ENCODE measurements at regions not wholly inside any gene's neighbourhood (a gene's known extent, or its start where the extent isn't known, plus 50 kb on each side); places are given as distances from the start of the nearest gene placed in this dataset.

DNA sequence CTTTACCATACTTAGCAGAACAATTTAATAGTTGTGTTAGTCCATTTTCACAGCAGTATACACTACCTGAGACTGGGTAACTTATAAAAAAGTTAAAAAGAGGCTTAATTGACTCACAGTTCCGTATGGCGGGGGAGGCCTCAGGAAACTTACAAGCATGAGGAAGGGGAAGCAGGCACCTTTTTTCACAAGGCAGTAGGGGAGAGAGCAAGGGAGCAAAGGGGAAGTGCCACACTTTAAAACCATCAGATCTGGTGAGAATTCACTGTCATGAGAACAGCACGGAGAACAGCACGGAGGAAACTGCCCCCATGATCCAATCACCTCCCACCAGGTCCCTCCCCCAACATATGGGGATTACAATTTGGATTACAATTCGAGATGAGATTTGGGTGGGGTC lies 269.9 kb downstream of the MTRR start:
- DNase-seq (ENCODE audit: low read depth), result no peak

DNA sequence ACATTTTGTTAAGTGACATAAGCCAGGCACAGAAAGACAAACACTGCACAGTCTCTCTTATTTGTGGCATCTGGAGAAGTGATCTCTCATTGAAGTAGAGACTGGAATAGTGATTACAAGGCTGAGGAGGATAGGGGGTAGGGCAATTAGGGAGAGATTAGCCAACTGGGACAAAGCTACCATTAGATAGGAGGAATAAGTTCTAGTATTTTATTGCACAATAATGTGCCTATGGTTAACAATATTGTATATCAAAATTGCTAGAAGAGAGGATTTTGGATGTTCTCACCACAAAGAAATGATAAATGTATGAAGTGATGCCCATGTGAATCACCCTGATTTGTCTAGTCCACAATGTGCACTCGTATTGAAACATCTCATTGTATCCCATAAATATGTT lies 281.8 kb downstream of the MTRR start:
- DNase-seq (ENCODE audit: low read depth), result no peak

DNA sequence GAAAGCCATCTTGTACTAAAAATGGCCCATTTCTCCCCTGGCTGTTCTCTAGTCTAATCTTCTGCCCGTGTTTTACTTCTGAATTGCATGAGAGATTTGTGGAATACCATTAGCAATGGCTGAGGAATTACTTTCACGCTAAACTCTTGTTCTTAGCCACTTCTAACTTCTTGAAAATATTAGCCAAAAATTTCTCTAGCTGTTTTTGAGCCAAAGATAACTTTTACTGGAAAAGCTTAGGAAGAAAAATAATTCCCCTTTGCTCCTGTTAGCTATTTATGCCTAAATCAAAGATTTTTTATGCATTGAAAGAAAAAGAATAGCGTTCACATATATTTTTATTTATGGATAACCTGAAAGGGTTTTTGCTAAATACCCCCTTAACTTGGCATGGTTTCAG lies 287.8 kb downstream of the MTRR start:
- no peak for DNase-seq (ENCODE audit: low read depth)

DNA sequence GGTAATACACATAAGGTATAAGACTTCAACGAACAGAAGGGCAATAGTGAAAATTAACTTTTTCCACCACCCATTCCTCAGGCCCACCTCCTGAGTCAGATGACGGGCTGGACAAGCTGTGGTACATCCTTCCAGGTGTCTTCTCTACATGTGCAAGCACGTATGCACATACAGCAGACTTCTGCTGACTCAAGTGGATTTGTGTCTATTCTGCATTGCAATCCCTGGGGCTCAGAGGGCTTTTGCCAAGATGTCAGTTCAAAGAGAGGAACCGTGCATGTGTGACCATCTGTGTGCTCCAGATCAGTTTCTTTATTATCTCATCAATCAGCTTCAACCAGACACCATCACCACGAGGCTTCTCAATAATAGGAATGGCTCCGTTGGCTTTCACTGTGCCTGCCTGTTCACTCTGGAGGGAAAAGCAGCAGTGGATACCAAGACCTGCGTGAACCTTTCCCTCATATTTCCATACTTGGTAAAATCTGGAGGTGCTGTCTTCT lies 288.4 kb downstream of the MTRR start:
- DNase-seq (ENCODE audit: low read depth), result no peak

DNA sequence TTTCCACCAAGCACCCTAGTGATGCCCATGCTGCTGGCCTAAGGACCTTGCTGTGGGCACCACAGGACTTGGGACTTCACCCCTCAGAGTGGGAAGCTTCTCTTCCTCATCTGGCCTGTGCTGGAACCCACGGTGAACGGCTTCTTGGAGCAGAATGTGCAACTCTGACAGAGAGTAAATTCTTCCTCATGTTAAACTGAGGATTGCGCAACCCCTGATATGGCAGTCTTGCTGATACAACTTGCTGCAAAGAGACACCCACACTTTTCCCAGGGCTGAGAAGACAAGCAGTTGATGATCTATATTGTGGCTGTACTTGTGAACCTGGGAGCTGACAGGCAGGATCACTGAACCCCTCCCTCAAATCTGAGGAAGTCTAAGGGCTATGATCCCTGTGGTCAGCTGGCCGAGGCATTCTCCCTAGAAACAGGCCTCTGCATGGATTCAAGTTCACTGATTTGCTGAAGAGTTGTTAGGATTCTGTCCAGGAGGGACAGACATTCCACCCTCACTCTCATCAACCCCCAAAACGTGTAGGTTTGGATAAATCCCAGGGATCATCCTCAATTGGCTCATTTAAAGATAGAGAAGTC lies 307.2 kb downstream of the MTRR start:
- peak; percentile 0 for DNase-seq (ENCODE audit: low read depth)

DNA sequence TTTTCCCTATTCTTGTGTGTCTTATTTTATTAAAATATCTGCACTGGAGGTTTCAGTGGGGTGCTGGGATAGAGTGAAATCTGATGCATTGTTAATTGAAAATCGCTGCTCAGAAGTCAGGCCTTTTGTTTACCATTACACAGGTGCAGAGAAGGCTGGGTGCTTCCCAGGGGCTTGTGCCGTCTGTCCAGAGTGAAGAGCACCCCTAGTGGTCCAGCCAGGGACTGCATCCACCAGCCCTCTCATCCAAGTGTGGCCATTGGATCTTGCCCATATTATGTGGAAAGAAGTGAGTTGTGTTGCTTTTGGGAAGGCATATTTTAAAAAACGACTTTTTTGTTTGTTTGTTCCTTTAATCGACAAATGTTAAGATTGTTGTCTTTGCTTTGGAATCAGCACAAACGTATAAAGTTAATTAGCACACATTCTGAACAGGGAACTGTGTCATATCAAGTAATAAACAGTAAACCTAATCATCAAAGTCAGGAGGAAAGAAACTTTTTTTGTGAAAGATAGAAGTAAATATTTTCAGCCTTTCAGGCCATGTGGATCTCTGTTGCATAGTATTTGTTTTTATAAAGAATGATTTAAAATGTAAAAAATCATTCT lies 315.6 kb downstream of the MTRR start:
- no peak for DNase-seq (ENCODE audit: low read depth)

DNA sequence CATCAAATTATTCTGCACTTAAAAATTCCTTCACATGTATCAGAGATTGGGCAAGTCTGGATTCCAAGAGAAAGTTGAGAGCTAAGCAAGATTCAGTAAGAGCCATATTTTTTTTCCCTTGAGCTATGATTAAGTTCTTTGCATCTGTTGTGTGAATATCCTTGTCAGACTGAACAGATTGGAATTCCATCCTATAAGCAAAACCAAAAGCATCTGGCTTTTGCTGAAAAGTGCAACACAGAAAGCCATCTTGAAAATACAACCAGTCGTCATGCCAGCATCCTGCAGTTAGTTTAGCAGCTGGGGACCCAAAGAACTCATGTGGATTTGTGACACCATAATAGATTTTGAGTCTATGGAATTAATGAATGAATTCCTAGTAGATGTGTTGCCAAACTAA lies 316.9 kb downstream of the MTRR start:
- DNase-seq (ENCODE audit: low read depth), result no peak

DNA sequence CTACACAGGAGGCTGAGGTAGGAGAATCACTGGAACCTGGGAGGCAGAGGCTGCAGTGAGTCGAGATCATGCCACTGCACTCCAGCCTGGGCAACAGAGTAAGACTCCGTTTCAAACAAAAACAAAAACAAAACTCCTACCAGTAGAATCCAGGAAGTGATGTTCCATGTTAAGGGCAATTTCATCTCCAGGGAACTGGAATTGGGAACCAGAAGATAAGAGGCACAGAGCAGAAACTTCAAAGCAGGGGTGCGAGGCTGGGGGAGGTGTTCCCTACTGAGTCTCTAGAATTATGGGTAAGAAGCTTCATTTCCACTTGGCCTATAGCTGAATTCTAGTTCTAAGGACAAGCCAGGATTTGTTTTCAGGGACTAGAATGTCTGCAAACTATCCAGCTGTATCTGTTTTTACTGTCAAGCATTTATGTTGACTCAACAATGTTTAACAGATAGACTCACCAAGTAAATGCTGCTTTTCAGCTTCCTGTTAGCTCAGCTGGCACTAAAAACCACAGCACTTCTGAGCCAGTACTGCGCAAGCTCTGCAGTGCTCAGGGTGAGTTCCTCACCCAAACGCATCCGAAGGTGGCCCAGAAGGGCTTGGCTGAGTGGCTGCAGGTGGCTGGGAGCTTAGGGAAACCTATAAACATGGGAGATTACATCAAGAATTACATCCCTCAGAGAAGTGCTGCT lies 320.1 kb downstream of the MTRR start:
- DNase-seq (ENCODE audit: low read depth), result no peak

DNA sequence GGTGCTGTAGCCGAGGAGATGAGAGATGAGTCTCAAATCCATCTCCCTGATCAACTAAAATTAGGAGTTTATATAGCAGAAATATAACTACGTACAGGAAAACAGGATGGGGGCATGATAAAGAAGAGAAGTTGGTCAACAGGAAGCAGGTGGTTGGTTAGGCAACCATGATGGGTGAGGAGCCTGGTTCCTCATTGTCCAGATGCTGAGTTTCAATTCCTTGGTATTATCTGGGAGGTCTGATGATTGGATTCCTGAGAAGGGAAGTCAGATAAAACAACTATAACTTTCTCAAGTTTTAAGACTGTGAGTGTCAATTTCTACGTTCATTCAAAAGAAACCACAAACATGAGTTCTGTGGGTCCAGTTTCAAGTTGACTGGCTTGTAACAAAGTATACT lies 323.9 kb downstream of the MTRR start:
- no peak for DNase-seq (ENCODE audit: low read depth)

DNA sequence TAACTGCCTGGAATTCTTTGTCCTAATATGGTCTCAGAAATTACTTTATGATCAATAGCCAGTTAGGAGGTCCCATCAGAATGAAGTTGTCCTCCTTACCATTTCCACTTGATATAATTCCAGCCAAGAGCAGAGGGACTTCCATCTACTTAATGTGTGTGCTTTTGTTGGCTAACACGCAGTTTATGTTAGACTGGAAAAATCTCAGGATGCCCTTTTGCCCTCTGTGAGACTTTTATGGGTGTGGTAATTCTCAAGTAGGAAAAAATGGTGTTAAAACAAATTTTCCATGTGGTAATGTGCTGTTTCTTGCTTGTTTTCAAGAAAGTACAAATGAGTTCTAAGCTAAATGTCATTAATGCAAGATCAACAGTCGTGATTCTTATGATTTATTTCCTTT lies 327.1 kb downstream of the MTRR start:
- no peak for DNase-seq (ENCODE audit: low read depth)

DNA sequence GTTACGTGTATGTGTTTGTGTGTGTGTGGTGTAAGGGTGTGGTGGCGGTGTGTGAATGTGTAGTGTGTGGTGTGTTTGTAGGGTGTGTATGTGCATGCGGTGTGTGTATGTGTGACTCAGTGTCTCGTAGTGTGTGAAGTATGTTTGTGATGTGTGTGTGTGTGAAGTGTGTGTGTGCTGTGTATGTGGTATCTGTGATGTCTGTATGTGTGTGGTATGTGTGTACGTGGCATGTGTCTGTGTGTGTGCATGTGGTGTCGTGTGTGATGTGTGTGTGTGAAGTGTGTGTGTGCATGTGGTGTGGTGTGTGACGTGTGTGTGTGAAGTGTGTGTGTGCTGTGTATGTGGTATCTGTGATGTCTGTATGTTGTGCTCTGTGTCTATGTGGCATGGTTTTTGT lies 339.4 kb downstream of the MTRR start:
- no peak for DNase-seq (ENCODE audit: low read depth)

DNA sequence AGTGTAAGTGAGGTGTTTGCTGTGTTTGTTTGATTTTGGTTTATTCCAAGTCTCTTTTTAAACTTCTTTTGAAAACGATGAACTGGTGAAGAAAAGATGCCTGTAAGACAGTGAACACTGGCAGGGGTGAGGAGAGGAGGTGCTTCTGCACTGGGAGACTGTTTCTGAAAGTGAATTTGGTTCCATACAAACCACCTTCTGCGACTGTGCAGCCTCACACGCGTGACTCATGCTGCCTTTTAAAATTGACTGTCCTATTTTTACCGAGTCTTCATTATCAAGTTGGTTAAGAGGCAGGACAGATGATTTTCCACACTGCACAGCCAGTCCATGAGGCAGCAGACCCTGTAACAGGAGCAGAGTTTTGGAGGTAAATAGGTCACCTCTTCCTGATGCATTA lies 340.6 kb downstream of the MTRR start:
- DNase-seq (ENCODE audit: low read depth), result no peak

DNA sequence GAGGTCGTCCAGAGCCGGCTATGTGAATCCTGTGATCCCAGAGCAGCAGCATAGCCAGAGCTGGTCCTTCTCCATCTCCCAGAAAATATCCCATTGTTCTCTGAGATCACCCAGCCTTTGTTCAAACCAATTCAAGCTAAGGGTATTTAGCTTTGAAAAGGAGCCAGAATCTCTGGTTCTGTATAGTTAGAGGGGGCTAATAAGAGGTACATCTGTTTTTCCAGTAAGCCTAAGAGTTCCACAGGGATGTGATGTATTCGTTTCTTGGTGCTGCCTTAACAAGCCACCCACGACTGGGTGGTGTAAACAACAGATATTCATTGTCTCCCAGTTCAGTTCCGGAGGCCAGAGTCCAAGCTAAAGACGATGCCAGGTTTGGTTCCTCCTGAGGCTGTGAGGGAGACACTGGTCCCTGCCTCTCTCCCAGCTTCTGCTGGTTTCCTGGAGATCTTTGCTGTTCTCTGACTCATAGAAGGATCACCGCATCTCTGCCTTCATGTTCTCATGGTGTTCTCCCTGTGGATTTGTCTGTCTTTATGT lies 344.8 kb downstream of the MTRR start:
- no peak for DNase-seq (ENCODE audit: low read depth)

DNA sequence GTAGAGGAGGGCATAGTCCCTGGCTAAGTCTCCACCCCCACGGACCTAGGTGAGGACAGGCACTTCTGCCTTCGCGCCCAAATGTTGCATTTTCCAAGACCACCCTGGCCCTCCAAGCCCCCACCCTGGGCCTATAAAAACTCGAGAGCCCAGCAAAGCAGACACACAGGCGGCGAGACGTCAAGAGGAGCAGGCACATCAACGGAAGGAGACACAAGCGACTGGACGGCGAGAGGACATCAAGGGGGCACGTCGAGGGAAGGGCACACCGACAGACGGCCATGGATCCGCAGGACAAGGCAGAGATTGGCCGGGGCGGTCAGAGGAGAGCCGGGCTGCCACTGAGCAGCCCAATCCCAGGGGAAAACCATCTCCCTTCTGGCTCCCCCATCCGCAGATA lies 348.0 kb downstream of the MTRR start:
- DNase-seq (ENCODE audit: low read depth), result no peak

DNA sequence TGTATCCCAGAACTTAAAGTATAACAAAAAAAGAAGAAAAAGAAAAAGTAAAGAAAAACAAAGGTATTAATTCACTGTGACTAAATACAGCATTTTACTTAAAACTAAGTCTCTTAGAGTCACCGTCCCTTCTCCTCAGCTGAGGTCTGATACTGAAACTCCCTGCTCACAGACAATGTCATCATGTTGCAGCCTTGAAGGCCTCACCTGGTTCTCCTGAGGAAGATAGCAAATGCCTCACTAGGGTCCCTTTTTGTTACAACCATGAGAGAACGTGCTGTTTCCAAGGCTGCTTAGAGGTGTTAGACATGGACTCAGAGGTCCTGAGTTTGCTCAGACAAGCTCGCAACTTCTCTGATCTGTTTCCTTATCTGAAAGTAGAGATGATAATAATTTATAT lies 357.2 kb downstream of the MTRR start:
- no peak for DNase-seq (ENCODE audit: low read depth)

DNA sequence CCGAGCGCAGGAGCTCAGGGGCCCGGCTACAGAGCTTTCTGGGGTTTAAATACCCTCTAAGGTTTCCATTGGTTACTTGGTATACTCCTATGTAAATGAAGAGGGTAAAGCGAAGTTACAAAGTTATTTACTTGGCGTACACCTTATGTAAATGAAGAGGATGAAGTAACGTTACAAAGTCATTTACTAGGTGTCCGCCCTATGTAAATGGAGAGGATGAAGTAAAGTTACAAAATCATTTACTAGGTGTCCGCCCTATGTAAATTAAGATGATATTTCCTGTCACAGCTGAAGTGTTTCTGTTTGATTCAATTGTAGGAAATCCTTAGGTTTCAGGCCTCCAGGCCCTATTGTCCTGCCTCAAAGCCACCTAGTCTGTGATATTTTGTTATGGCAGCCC lies 358.2 kb downstream of the MTRR start:
- DNase-seq (ENCODE audit: low read depth), result no peak

DNA sequence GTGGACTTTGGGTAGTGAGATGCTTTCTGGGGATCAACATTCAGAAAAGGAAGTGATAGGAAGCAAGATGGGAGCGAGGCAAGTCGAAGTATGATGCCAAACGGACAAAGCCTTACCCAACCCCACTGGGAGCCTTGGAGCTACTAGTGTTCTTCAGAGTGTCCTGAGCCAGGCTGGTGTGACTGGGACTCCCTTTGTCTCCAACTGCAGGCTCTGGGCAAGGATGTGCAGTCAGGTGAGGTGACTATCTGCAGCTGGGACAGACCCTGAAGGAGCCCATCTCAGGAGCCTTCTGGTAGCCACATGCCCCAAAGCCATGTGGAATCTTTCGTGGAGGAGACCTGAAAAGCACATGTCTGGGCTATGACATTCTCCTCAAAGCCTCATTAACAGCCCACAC lies 360.6 kb downstream of the MTRR start:
- DNase-seq (ENCODE audit: low read depth), result no peak

DNA sequence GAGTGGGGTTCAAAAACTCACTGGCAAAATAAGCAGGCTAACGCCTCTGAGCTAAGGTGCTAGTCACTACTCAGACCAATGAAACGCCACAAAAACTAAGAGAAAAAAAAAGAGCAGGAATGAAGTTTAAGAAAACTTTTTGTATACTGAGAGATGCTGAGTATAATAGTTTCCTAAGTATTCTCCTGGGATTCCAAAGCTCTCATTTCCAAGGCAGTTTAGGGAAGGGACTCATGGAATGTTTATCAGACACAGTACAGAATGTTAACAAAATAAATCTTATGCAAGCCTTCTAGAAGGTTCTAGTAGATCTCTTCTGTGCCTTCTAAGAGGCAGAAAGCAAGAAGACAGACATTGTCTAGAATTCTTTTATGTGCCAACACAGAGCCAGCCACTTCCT lies 361.9 kb downstream of the MTRR start:
- DNase-seq (ENCODE audit: low read depth), result no peak

DNA sequence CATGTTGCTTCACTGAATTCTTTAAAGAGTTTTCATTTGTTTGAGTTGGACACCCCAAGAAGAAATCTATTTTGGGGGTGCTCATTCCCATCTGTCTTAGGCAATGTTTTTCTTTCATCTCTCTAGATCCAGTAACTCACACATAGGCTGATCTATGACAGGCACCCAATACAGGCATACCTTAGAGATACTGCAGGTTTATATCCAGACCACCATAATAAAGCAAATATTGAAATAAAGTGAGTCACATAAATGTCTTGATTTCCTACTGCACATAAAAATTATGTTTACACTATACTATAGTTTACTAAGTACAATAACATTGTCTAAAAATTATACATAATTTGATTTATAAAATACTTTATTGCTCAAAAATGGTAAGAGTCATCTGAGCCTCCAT lies 364.5 kb downstream of the MTRR start:
- DNase-seq (ENCODE audit: low read depth), result no peak

DNA sequence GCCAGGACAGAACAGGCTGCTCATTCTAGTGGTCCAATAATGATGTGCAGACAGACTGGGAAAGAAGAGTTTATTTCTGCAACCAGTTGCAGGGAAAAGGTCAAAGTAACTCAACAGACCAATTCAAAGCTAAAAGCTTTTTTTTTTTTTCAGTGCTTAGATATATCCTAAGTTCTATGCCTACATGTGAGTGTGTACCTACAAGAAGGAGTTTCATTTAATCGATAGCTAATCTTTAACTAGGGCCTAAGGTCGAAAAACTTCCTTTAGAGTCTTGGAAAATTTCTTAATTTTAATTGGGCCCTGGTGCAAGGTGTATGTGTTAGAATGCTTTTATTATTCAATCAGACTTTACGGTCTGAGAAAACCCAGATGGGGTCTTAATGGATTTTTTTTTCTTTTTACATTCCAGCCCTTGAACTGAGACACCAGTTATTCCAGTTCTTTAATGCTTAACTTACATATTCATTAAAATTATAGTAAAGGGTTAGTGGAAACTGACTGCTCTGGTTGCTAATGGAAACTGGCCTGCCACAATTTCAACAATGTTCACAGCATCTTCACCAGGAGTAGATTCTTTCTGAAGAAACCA lies 365.3 kb downstream of the MTRR start:
- no peak for DNase-seq (ENCODE audit: low read depth)

DNA sequence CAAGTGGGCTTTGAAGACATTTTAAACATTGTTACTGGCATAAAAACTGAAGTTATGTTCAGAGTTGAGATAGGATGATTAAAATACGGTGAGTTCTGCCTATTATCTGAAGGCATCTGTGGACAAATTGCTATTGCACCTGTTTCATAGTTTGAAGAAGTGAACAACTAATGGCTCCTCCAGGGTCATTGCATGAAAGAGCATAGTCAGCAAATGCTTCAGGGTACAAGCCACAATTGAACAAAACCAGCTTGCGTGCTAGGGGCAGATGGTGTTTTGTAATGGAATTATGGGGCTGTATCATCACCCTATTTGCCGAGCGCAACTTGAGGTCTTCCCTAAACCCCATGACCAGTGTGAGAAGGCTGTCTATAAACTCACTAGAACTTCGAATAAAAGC lies 369.1 kb downstream of the MTRR start:
- DNase-seq (ENCODE audit: low read depth), result no peak

DNA sequence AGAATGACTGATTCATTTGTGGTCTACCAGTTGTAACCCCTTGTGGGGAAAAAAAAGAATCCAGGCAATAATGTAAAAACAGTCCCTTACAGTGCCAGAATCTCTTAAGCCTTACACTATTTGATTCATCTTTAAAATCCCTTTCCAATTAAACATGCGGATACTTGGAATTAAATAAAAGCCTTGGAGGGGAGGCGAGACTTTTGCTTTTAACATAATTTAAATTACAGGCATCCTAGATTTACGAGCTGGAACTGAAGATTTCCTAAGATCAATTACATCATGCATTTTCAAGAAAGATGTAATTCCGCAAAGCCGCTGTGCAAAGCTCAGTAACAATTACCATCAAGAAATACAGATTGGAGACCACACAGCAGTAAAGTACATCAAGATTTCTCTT lies 370.2 kb downstream of the MTRR start:
- DNase-seq (ENCODE audit: low read depth), result no peak

DNA sequence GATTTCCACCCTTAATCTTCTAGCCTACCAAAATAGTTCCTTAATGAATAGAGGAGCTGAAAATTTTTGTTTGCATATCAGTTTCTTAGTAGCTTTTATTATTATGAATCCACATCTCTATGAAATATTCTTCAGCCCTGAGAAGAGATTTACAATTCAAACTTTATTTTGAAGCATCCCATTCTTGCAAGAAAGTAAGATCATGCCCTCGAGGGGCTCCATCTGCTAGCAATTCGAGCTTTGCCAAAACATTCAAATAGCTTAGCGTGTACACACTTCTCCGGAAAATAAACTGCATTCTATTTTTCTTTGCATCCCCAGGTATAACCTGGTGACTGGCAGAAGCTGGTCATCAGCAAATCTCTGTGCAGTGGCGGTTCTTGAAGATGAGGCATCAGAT lies 370.7 kb downstream of the MTRR start:
- DNase-seq (ENCODE audit: low read depth), result no peak

Data from amniotic epithelial cell (primary cell).